ENCODE measurements at regions not wholly inside any gene's neighbourhood (a gene's known extent, or its start where the extent isn't known, plus 50 kb on each side); places are given as distances from the start of the nearest gene placed in this dataset.

- no peaks in the 10 kb centered on the region for H3K4me1 Mint-ChIP-seq (ENCODE audit: low read depth, unreplicated experiment)
- H3K36me3 Mint-ChIP-seq (ENCODE audit: insufficient read depth, unreplicated experiment), result no peaks in the 10 kb centered on the region
- intact Hi-C loops (cut with micrococcal nuclease; ENCODE audit: unreplicated experiment), result no loop called here
- no peak overlapping the region for H3K27ac Mint-ChIP-seq (ENCODE audit: unreplicated experiment)
- no peak overlapping the region for H3K4me3 Mint-ChIP-seq (ENCODE audit: low read depth, unreplicated experiment)
- CTCF ChIA-PET, result no interaction called here
- peaks cover 3% of the 10 kb centered on the region for H3K9me3 Mint-ChIP-seq (ENCODE audit: low read depth, unreplicated experiment)
- no peaks in the 10 kb centered on the region for H3K27me3 Mint-ChIP-seq (ENCODE audit: unreplicated experiment)
- no peak for DNase-seq
- BruUV-seq (replicated peaks), result no TSS peak
- TF ChIP-seq CTCF (IDR thresholded peaks at IDR 0.05; ENCODE audit: unreplicated experiment), result no peak
These were observed 140.7 kb downstream of the HTR1B start for GRCh38 chr6:77322604-77323003.

GRCh38 chr6:77318256-77318655 is 145.0 kb downstream of the HTR1B start:
- Mint-ChIP-seq H3K9me3 (ENCODE audit: low read depth, unreplicated experiment) (peaks cover 3% of the 10 kb centered on the region), H3K36me3 (ENCODE audit: insufficient read depth, unreplicated experiment) (no peaks in the 10 kb centered on the region), H3K27me3 (ENCODE audit: unreplicated experiment) (no peaks in the 10 kb centered on the region), H3K27ac (ENCODE audit: unreplicated experiment) (no peak overlapping the region), H3K4me1 (ENCODE audit: low read depth, unreplicated experiment) (no peaks in the 10 kb centered on the region), H3K4me3 (ENCODE audit: low read depth, unreplicated experiment) (no peak overlapping the region)
- intact Hi-C loops (cut with micrococcal nuclease; ENCODE audit: unreplicated experiment), result no loop called here
- no TSS peak for BruUV-seq (replicated peaks)
- TF ChIP-seq CTCF (IDR thresholded peaks at IDR 0.05; ENCODE audit: unreplicated experiment), result no peak
- CTCF ChIA-PET, result no interaction called here
- no peak for DNase-seq

- no peak overlapping the region for H3K4me3 Mint-ChIP-seq (ENCODE audit: low read depth, unreplicated experiment)
- CTCF ChIA-PET, result no interaction called here
- BruUV-seq (replicated peaks), result no TSS peak
- no peak for DNase-seq
- no peak overlapping the region for H3K27ac Mint-ChIP-seq (ENCODE audit: unreplicated experiment)
- H3K4me1 Mint-ChIP-seq (ENCODE audit: low read depth, unreplicated experiment), result no peaks in the 10 kb centered on the region
- H3K9me3 Mint-ChIP-seq (ENCODE audit: low read depth, unreplicated experiment), result no peaks in the 10 kb centered on the region
- no peaks in the 10 kb centered on the region for H3K27me3 Mint-ChIP-seq (ENCODE audit: unreplicated experiment)
- H3K36me3 Mint-ChIP-seq (ENCODE audit: insufficient read depth, unreplicated experiment), result no peaks in the 10 kb centered on the region
- intact Hi-C loops (cut with micrococcal nuclease; ENCODE audit: unreplicated experiment), result no loop called here
- TF ChIP-seq CTCF (IDR thresholded peaks at IDR 0.05; ENCODE audit: unreplicated experiment), result no peak
These were observed 149.7 kb downstream of the HTR1B start for GRCh38 chr6:77313595-77313994.

GRCh38 chr6:77299931-77300330 is 163.4 kb downstream of the HTR1B start:
- TF ChIP-seq CTCF (IDR thresholded peaks at IDR 0.05; ENCODE audit: unreplicated experiment), result no peak
- BruUV-seq (replicated peaks), result no TSS peak
- Mint-ChIP-seq H3K9me3 (ENCODE audit: low read depth, unreplicated experiment) (peaks cover 16% of the 10 kb centered on the region), H3K4me3 (ENCODE audit: low read depth, unreplicated experiment) (no peak overlapping the region), H3K27me3 (ENCODE audit: unreplicated experiment) (no peaks in the 10 kb centered on the region), H3K4me1 (ENCODE audit: low read depth, unreplicated experiment) (no peaks in the 10 kb centered on the region), H3K36me3 (ENCODE audit: insufficient read depth, unreplicated experiment) (no peaks in the 10 kb centered on the region), H3K27ac (ENCODE audit: unreplicated experiment) (no peak overlapping the region)
- CTCF ChIA-PET, result no interaction called here
- intact Hi-C loops (cut with micrococcal nuclease; ENCODE audit: unreplicated experiment), result loop anchor here (10.0 kb wide), 1 partner anchor 1405 kb away; no protein-coding TSS in a partner anchor
- DNase-seq, result no peak

Measured in Calu3 (cell line).